ENCODE measurements at regions not wholly inside any gene's neighbourhood (a gene's known extent, or its start where the extent isn't known, plus 50 kb on each side); places are given as distances from the start of the nearest gene placed in this dataset.

- H3K27ac ChIP-seq: no peak overlapping the region
- no peak for TF ChIP-seq CTCF (conservative IDR thresholded peaks at IDR 0.05; ENCODE audit: low read depth, low read length)
- no peaks in the 10 kb centered on the region for H3K79me2 ChIP-seq (ENCODE audit: insufficient read depth, low read depth)
- no peaks in the 10 kb centered on the region for H3K4me1 ChIP-seq (ENCODE audit: low read depth, poor library complexity, severe bottlenecking)
- no peak overlapping the region for H3K4me2 ChIP-seq
- no peaks in the 10 kb centered on the region for H3K36me3 ChIP-seq (ENCODE audit: insufficient read depth)
- no peak overlapping the region for H3K4me3 ChIP-seq (IDR thresholded peaks at IDR 0.05; ENCODE audit: insufficient read depth, low read depth, low read length)
- H2AFZ ChIP-seq (ENCODE audit: low read depth): no peak overlapping the region
- no peaks in the 10 kb centered on the region for H4K20me1 ChIP-seq (ENCODE audit: insufficient read depth)
- no peaks in the 10 kb centered on the region for H3K27me3 ChIP-seq (ENCODE audit: insufficient read depth, low read depth)
- no peak overlapping the region for H3K9ac ChIP-seq
Observed at GRCh38 chr16:65457084-65457483, 335.2 kb upstream of the CDH11 start.

- H3K4me3 ChIP-seq (IDR thresholded peaks at IDR 0.05; ENCODE audit: insufficient read depth, low read depth, low read length): no peak overlapping the region
- H3K4me2 ChIP-seq: no peak overlapping the region
- no peaks in the 10 kb centered on the region for H3K27me3 ChIP-seq (ENCODE audit: insufficient read depth, low read depth)
- no peak overlapping the region for H3K27ac ChIP-seq
- H4K20me1 ChIP-seq (ENCODE audit: insufficient read depth): no peaks in the 10 kb centered on the region
- no peak for TF ChIP-seq CTCF (conservative IDR thresholded peaks at IDR 0.05; ENCODE audit: low read depth, low read length)
- no peaks in the 10 kb centered on the region for H3K79me2 ChIP-seq (ENCODE audit: insufficient read depth, low read depth)
- H2AFZ ChIP-seq (ENCODE audit: low read depth): no peak overlapping the region
- no peak overlapping the region for H3K9ac ChIP-seq
- no peaks in the 10 kb centered on the region for H3K4me1 ChIP-seq (ENCODE audit: low read depth, poor library complexity, severe bottlenecking)
- no peaks in the 10 kb centered on the region for H3K36me3 ChIP-seq (ENCODE audit: insufficient read depth)
Observed at GRCh38 chr16:65455761-65456160, 333.9 kb upstream of the CDH11 start.

- H3K36me3 ChIP-seq (ENCODE audit: insufficient read depth): no peaks in the 10 kb centered on the region
- no peak for TF ChIP-seq CTCF (conservative IDR thresholded peaks at IDR 0.05; ENCODE audit: low read depth, low read length)
- H3K4me2 ChIP-seq: no peak overlapping the region
- no peak overlapping the region for H3K27ac ChIP-seq
- no peak overlapping the region for H3K4me3 ChIP-seq (IDR thresholded peaks at IDR 0.05; ENCODE audit: insufficient read depth, low read depth, low read length)
- H2AFZ ChIP-seq (ENCODE audit: low read depth): no peak overlapping the region
- no peaks in the 10 kb centered on the region for H3K4me1 ChIP-seq (ENCODE audit: low read depth, poor library complexity, severe bottlenecking)
- no peak overlapping the region for H3K9ac ChIP-seq
- no peaks in the 10 kb centered on the region for H3K79me2 ChIP-seq (ENCODE audit: insufficient read depth, low read depth)
- H4K20me1 ChIP-seq (ENCODE audit: insufficient read depth): no peaks in the 10 kb centered on the region
- no peaks in the 10 kb centered on the region for H3K27me3 ChIP-seq (ENCODE audit: insufficient read depth, low read depth)
Observed at GRCh38 chr16:65453646-65454045, 331.8 kb upstream of the CDH11 start.

GRCh38 chr16:65449526-65449925 lies 327.7 kb upstream of the CDH11 start:
- no peaks in the 10 kb centered on the region for H3K4me1 ChIP-seq (ENCODE audit: low read depth, poor library complexity, severe bottlenecking)
- no peak overlapping the region for H3K4me2 ChIP-seq
- TF ChIP-seq CTCF (conservative IDR thresholded peaks at IDR 0.05; ENCODE audit: low read depth, low read length): no peak
- H3K27ac ChIP-seq: no peak overlapping the region
- H3K36me3 ChIP-seq (ENCODE audit: insufficient read depth): no peaks in the 10 kb centered on the region
- H3K9ac ChIP-seq: no peak overlapping the region
- H2AFZ ChIP-seq (ENCODE audit: low read depth): no peak overlapping the region
- H3K27me3 ChIP-seq (ENCODE audit: insufficient read depth, low read depth): no peaks in the 10 kb centered on the region
- H3K79me2 ChIP-seq (ENCODE audit: insufficient read depth, low read depth): no peaks in the 10 kb centered on the region
- H4K20me1 ChIP-seq (ENCODE audit: insufficient read depth): no peaks in the 10 kb centered on the region
- H3K4me3 ChIP-seq (IDR thresholded peaks at IDR 0.05; ENCODE audit: insufficient read depth, low read depth, low read length): no peak overlapping the region

GRCh38 chr16:65446427-65446826 lies 324.6 kb upstream of the CDH11 start:
- no peak overlapping the region for H3K4me2 ChIP-seq
- H2AFZ ChIP-seq (ENCODE audit: low read depth): no peak overlapping the region
- no peak for TF ChIP-seq CTCF (conservative IDR thresholded peaks at IDR 0.05; ENCODE audit: low read depth, low read length)
- H4K20me1 ChIP-seq (ENCODE audit: insufficient read depth): no peaks in the 10 kb centered on the region
- no peak overlapping the region for H3K4me3 ChIP-seq (IDR thresholded peaks at IDR 0.05; ENCODE audit: insufficient read depth, low read depth, low read length)
- no peaks in the 10 kb centered on the region for H3K79me2 ChIP-seq (ENCODE audit: insufficient read depth, low read depth)
- H3K36me3 ChIP-seq (ENCODE audit: insufficient read depth): no peaks in the 10 kb centered on the region
- H3K27me3 ChIP-seq (ENCODE audit: insufficient read depth, low read depth): no peaks in the 10 kb centered on the region
- no peak overlapping the region for H3K9ac ChIP-seq
- no peaks in the 10 kb centered on the region for H3K4me1 ChIP-seq (ENCODE audit: low read depth, poor library complexity, severe bottlenecking)
- no peak overlapping the region for H3K27ac ChIP-seq
